ENCODE measurements at regions not wholly inside any gene's neighbourhood (a gene's known extent, or its start where the extent isn't known, plus 50 kb on each side); places are given as distances from the start of the nearest gene placed in this dataset.

DNA sequence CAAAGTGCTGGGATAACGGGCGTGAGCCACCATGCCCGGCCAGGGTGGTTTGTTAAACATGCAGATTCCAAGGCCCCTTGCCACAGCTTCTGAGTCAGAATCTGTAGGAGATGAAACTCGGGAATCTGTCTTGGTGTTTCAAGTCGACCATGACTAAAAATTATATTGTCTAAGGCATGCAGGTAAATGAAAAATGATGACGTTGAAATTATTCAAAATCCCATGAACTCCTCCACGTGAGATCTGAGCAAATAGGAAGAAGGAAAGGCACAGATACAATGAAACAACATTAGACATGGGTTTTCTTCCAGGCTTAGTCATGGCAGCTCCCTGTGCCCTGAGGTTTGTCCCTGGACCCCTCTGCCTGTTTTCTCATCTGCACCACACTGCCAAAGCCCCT, 172.0 kb upstream of the CMC1 start:
- TF ChIP-seq CTCF (IDR thresholded peaks at IDR 0.05) (no peak), POLR2A (IDR thresholded peaks at IDR 0.05) (no peak), EP300 (IDR thresholded peaks at IDR 0.05) (no peak)
